ENCODE measurements at regions not wholly inside any gene's neighbourhood (a gene's known extent, or its start where the extent isn't known, plus 50 kb on each side); places are given as distances from the start of the nearest gene placed in this dataset.

GRCh38 chr13:64377606-64378005 lies 2852.5 kb downstream of the PCDH9 start:
- no peak for TF ChIP-seq CTCF (IDR thresholded peaks at IDR 0.05)
- Mint-ChIP-seq H3K4me1 (no peaks in the 10 kb centered on the region), H3K27ac (no peak overlapping the region), H3K9me3 (peaks cover 7% of the 10 kb centered on the region), H3K36me3 (ENCODE audit: low read depth) (no peaks in the 10 kb centered on the region), H3K27me3 (ENCODE audit: low read depth, poor library complexity) (no peaks in the 10 kb centered on the region), H3K4me3 (no peak overlapping the region)
- DNase-seq, result no peak

GRCh38 chr13:64371461-64371860 lies 2858.7 kb downstream of the PCDH9 start:
- TF ChIP-seq CTCF (IDR thresholded peaks at IDR 0.05), result no peak
- no peak for DNase-seq
- Mint-ChIP-seq H3K4me1 (no peaks in the 10 kb centered on the region), H3K27ac (no peak overlapping the region), H3K36me3 (ENCODE audit: low read depth) (no peaks in the 10 kb centered on the region), H3K27me3 (ENCODE audit: low read depth, poor library complexity) (no peaks in the 10 kb centered on the region), H3K9me3 (peaks cover 12% of the 10 kb centered on the region), H3K4me3 (no peak overlapping the region)

GRCh38 chr13:64371045-64371444 lies 2859.1 kb downstream of the PCDH9 start:
- H3K4me1 Mint-ChIP-seq, result no peaks in the 10 kb centered on the region
- no peaks in the 10 kb centered on the region for H3K27me3 Mint-ChIP-seq (ENCODE audit: low read depth, poor library complexity)
- TF ChIP-seq CTCF (IDR thresholded peaks at IDR 0.05), result no peak
- no peak overlapping the region for H3K4me3 Mint-ChIP-seq
- H3K27ac Mint-ChIP-seq, result no peak overlapping the region
- DNase-seq, result no peak
- no peaks in the 10 kb centered on the region for H3K36me3 Mint-ChIP-seq (ENCODE audit: low read depth)
- peaks cover 12% of the 10 kb centered on the region for H3K9me3 Mint-ChIP-seq

GRCh38 chr13:64369121-64369520 lies 2861.0 kb downstream of the PCDH9 start:
- Mint-ChIP-seq H3K27me3 (ENCODE audit: low read depth, poor library complexity) (no peaks in the 10 kb centered on the region), H3K4me1 (no peaks in the 10 kb centered on the region), H3K27ac (no peak overlapping the region), H3K9me3 (peaks cover 9% of the 10 kb centered on the region), H3K4me3 (no peak overlapping the region), H3K36me3 (ENCODE audit: low read depth) (no peaks in the 10 kb centered on the region)
- TF ChIP-seq CTCF (IDR thresholded peaks at IDR 0.05), result no peak
- no peak for DNase-seq

- no peaks in the 10 kb centered on the region for H3K27me3 Mint-ChIP-seq (ENCODE audit: low read depth, poor library complexity)
- no peak for DNase-seq
- no peaks in the 10 kb centered on the region for H3K4me1 Mint-ChIP-seq
- H3K4me3 Mint-ChIP-seq, result no peak overlapping the region
- H3K9me3 Mint-ChIP-seq, result no peaks in the 10 kb centered on the region
- no peaks in the 10 kb centered on the region for H3K36me3 Mint-ChIP-seq (ENCODE audit: low read depth)
- H3K27ac Mint-ChIP-seq, result no peak overlapping the region
- no peak for TF ChIP-seq CTCF (IDR thresholded peaks at IDR 0.05)
Observed at GRCh38 chr13:64362564-64362963, 2867.6 kb downstream of the PCDH9 start.

GRCh38 chr13:64347664-64348063 lies 2882.5 kb downstream of the PCDH9 start:
- H3K4me3 Mint-ChIP-seq, result no peak overlapping the region
- no peaks in the 10 kb centered on the region for H3K27me3 Mint-ChIP-seq (ENCODE audit: low read depth, poor library complexity)
- peaks cover 4% of the 10 kb centered on the region for H3K9me3 Mint-ChIP-seq
- DNase-seq, result no peak
- no peaks in the 10 kb centered on the region for H3K36me3 Mint-ChIP-seq (ENCODE audit: low read depth)
- TF ChIP-seq CTCF (IDR thresholded peaks at IDR 0.05), result no peak
- H3K4me1 Mint-ChIP-seq, result no peaks in the 10 kb centered on the region
- H3K27ac Mint-ChIP-seq, result no peak overlapping the region
